Vagina (tissue), 2 donors: ENCODE measurements at regions not wholly inside any gene's neighbourhood (a gene's known extent, or its start where the extent isn't known, plus 50 kb on each side); places are given as distances from the start of the nearest gene placed in this dataset.
"Not testable (repeated sequence)": the region's sequence is repeated elsewhere in the genome, so short reads cannot be mapped to it uniquely, and the experiment has no call there.

ENCODE experiments used
- CTCF ChIP-seq, 3 experiments: fragments of 450-650 bp in 2 of 3; fragments of 200-600 bp in 1 of 3; sonication (generic) in 1 of 3; IDR thresholded peaks; one replicate each; pipeline ENCODE4 v1.5.1; 2017 to 2019; ENCODE audit warnings: antibody characterized with exemption in 3 of 3, mild to moderate bottlenecking in 2 of 3, moderate library complexity in 2 of 3
- POLR2A ChIP-seq, 2 donors: fragments of 450-650 bp; IDR thresholded peaks; one replicate each; pipeline ENCODE4 v1.6.1; 2017; ENCODE audit warnings: antibody characterized with exemption in 2 of 2, mild to moderate bottlenecking in 2 of 2, moderate library complexity in 2 of 2
- POLR2AphosphoS5 ChIP-seq, 2 donors: sonication (generic); formaldehyde crosslinking; IDR thresholded peaks; one replicate each; pipeline ENCODE4 v1.9.0; 2017; ENCODE audit warnings: antibody characterized with exemption in 2 of 2, mild to moderate bottlenecking in 2 of 2, low read depth in 1 of 2; ENCODE audit not compliant: insufficient read depth in 1 of 2

- TF ChIP-seq CTCF (IDR thresholded peaks at IDR 0.05); POLR2A (IDR thresholded peaks at IDR 0.05); POLR2AphosphoS5 (IDR thresholded peaks at IDR 0.05; ENCODE audit: insufficient read depth in 1 of 2, low read depth in 1 of 2): not testable (repeated sequence)
These were observed 155.8 kb upstream of the FAM174A start for GRCh38 chr5:100379254-100379858.
